Cardiac fibroblast (primary cell): ENCODE measurements at regions not wholly inside any gene's neighbourhood (a gene's known extent, or its start where the extent isn't known, plus 50 kb on each side); places are given as distances from the start of the nearest gene placed in this dataset.
"Not testable (repeated sequence)": the region's sequence is repeated elsewhere in the genome, so short reads cannot be mapped to it uniquely, and the experiment has no call there.

Experiments
- DNase-seq, 2 donors: peaks; one replicate each; pipeline versions ENCODE4 v3.0.0 to v3.0.0-alpha.2; 2010; ENCODE audit warnings: low read depth in 2 of 2
- H3K4me3 ChIP-seq, 2 donors: replicated peaks in 1 of 2; 1 replicate in 1 of 2; 2 replicates in 1 of 2; pipeline ENCODE4 v1.5.1; 2011; ENCODE audit warnings: low read depth in 2 of 2, low read length in 2 of 2, mild to moderate bottlenecking in 2 of 2, moderate library complexity in 1 of 2
- TF ChIP-seq, protein P1 (sequence below): IDR thresholded peaks from one replicate; pipeline ENCODE4 v1.5.1; 2011; ENCODE audit warnings: low read depth, mild to moderate bottlenecking, low read length, inconsistent platforms

DNA sequence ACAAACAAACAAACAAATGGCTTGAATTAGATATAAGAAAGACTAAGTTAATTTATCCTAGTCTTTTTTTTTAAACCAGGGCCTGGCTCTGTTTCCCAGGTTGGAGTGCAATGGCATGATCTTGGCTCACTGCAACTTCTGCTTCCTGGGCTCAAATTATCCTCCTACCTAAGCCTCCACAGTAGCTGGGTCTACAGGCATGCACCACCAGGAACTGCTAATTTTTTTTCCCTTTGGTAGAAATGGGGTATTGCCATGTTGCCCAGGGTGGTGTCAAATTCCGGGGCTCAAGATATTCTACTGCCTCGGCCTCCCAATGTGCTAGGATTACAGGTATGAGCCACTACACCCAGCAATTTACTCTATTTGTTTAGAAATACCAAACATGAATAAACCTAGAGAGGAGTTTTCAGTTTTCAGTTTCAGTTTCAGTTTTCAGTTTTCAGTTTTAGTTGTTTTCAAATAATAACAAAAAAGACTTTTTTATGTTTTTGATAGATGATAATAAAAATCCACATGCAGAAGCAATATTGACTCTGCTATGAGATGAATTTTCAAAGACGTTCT is 817.0 kb downstream of the FLRT2 start:
- DNase-seq, result no peak
- H3K4me3 ChIP-seq, result no peak overlapping the region
- TF ChIP-seq, protein P1, sequence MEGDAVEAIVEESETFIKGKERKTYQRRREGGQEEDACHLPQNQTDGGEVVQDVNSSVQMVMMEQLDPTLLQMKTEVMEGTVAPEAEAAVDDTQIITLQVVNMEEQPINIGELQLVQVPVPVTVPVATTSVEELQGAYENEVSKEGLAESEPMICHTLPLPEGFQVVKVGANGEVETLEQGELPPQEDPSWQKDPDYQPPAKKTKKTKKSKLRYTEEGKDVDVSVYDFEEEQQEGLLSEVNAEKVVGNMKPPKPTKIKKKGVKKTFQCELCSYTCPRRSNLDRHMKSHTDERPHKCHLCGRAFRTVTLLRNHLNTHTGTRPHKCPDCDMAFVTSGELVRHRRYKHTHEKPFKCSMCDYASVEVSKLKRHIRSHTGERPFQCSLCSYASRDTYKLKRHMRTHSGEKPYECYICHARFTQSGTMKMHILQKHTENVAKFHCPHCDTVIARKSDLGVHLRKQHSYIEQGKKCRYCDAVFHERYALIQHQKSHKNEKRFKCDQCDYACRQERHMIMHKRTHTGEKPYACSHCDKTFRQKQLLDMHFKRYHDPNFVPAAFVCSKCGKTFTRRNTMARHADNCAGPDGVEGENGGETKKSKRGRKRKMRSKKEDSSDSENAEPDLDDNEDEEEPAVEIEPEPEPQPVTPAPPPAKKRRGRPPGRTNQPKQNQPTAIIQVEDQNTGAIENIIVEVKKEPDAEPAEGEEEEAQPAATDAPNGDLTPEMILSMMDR, result no peak

DNA sequence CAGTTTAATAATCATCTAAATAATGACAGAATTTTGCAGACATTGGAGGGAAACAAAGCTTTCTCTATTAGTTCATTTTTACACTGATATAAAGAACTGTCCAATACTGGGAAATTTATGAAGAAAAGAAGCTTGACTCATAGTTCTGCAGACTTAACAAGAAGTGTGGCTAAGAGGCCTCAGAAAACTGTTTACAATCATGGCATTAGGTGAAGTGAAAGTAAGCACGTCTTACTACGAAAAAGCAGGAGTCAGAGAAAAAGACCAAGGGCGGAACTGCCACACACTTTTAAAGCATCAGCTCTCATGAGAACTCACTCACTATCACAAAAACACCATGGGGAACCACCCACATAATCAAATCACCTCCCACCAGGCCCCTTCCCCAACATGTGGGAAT is 804.4 kb downstream of the FLRT2 start:
- no peak for DNase-seq
- H3K4me3 ChIP-seq, result no peak overlapping the region
- TF ChIP-seq, protein P1, result no peak

DNA sequence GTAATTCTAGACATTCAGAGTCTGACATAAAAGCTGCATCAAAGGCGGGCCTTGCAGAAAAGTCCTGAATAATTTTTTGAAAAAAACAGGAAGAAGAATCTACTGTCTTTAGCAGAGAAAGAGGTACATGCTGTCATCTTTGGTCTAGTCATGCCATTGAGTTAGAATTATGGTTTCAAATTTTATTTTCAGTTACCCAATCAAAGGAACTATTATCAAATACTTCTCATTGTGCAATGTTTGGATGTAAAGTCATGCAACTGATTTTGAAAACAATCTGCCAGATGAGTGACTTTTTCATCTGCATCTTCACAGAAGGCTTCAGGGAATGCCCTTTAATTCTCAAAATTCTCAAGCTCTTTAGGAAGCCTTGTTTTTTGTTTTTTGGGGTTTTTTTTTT is 803.5 kb downstream of the FLRT2 start:
- TF ChIP-seq, protein P1, result no peak

DNA sequence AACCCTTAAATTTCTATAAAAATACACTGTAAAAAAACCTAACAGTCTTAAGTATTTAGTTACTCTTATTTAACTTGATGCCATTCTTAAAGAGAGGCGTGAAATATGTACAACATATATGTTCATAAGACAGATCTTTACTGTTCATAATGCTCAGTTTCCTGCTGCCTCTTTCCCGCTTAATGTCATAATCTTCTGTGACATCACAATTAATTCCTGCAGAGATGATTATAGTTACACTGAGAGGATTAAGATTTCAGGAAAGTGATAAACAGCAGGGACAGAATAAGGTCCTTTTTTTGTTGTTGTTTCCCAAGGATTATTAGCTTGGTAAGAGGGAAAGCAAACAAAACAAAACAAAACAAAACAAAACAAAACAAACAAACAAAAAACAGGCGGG is 801.4 kb downstream of the FLRT2 start:
- TF ChIP-seq, protein P1, result no peak
- DNase-seq, result no peak
- no peak overlapping the region for H3K4me3 ChIP-seq

More for the DNA sequence above, 803.5 kb downstream of the FLRT2 start:
- H3K4me3 ChIP-seq, result no peak overlapping the region
- peak in 1 of 2 donors; percentile 2 for DNase-seq

DNA sequence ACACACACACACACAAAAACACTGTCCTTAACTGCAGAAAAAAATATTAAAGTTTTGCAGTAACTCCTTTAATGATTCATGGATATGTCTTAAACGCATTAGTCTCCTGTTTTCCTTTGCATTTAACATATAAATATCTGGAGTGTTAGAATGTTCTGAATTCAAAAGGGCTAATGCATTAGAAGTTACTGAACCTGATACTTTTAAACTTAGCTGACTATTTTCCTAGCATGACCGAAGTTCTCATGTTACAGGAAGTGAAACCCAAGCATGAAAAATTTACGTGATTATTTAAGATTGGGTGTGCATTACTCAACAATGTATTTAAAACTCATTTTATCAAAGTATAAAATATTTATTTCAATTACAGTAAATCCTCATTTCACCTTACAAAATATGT is 791.2 kb downstream of the FLRT2 start:
- peak in 1 of 2 donors; percentile 11 for DNase-seq
- H3K4me3 ChIP-seq, result no peak overlapping the region

DNA sequence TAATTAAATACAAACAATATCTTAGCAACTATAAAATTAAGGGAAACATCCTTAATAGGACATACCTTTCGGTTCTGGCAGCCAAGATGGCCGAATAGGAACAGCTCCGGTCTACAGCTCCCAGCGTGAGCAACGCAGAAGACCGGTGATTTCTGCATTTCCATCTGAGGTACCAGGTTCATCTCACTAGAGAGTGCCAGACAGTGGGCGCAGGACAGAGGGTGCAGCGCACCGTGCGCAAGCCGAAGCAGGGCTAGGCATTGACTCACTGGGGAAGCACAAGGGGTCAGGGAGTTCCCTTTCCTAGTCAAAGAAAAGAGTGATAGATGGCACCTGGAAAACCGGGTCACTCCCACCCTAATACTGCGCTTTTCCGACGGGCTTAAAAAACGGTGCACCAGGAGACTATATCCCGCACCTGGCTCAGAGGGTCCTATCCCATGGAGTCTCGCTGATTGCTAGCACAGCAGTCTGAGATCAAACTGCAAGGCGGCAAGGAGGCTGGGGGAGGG is 782.3 kb downstream of the FLRT2 start:
- DNase-seq, H3K4me3 ChIP-seq: not testable (repeated sequence)

More for the DNA sequence above, 791.2 kb downstream of the FLRT2 start:
- TF ChIP-seq, protein P1, result no peak

DNA sequence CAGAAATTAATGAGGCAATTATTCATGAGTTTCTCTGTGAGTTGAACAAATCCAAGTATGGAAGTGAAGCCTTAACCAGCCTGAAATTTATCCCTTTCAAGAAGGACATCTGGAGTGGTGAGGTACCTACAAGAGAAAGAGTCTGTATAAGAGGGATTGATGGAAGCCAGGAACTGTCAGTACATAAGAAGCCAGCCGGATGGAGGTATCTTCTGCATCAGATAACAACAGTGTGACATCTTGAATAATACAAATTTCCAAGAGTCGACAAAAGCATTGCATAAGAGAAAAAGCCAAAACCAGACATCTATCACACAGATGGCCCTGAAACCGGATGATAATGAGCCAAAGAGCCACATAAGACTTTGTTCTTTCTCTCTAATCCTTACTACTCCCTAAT is 781.2 kb downstream of the FLRT2 start:
- H3K4me3 ChIP-seq, result no peak overlapping the region
- TF ChIP-seq, protein P1, result no peak
- no peak for DNase-seq
